ELF-1 (cell line): ENCODE measurements at regions not wholly inside any gene's neighbourhood (a gene's known extent, or its start where the extent isn't known, plus 50 kb on each side); places are given as distances from the start of the nearest gene placed in this dataset.

ENCODE experiments used
- DNase-seq: peaks from one replicate; pipeline ENCODE4 v3.0.0-alpha.2; 2016; ENCODE audit warnings: low read depth, low spot score

DNA sequence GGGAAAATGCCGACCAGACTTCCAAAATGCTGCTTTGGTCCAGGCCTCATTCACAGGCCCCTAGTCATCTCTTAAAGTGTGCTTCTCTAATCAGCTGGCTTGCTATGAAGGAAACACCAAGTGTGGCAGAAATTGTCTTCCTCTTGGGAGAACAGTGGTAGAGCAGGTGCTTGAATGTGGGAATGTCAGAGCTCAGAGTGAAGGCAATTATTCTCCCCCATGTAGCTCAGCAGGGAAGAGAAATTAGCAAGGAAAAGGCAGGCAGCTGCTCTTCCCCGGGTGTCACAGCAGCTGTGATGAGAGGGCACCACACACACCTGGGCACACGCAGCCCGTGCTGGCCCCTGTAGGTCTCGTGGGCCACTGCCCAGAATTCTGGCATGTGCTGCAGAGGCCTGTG lies 358.5 kb downstream of the WDR72 start:
- DNase-seq, result no peak

DNA sequence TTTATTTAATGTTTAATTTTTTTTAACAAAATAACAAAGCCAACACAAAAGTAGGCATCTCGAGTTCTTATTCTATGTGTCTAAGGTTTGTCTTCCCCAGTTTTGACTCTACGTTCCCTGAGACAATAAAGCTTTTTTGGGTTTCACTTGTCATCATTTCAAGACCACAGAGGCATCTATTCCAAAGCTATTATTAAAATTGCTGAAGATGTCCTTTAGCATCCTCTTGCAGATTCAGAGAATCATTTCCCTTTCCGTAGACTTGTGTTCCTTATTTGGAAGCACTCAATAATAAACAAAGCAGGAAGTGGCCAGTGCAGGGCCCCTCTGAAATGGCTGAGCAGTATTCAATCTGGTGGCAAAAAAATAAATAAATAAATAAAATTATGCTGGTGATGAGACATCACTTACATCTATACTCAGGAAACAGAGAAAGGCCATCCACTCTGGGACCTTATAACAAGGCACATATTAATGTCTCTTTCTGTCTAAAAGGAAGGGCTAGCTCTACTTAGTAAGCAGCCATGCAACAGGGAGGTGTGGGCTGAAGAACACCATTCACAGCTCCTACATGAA lies 362.3 kb downstream of the WDR72 start:
- DNase-seq, result no peak

DNA sequence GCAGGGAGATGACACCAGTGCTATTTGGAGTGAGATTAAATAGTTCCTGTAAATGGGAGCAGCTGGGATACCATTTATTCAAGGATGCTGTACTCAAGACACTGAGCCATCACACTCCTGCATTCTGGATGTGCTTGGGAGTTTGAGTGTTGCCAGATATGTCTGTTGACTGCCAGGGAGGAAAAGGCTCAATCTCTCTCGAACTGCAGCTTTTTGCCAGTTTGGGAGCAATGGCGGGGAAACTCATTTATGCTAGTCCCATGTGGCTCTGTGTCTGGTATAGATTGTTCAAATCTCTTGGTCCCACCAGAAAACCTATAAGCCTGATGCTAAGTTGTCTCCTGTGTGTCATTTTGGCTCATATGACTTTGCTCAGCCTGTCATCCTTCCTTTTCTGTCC lies 363.6 kb downstream of the WDR72 start:
- DNase-seq, result no peak

DNA sequence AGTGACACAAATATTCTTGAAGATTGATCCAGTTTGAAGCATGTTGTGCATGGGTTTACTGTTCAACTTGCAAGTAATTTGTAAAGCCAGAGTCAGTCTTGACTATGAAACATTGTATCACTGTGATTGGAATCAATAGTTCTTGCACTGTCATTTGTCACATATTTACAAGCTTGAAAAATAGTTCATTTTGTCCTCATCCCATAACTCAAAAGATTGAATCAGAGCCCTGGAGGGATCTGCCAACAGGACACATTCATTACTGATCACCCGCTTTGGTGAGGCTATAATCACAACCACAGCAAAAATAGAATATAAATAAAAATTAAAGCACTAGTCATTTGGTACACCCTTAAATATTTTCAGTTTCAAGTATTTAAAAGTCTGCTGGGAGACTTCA lies 368.9 kb downstream of the WDR72 start:
- no peak for DNase-seq

DNA sequence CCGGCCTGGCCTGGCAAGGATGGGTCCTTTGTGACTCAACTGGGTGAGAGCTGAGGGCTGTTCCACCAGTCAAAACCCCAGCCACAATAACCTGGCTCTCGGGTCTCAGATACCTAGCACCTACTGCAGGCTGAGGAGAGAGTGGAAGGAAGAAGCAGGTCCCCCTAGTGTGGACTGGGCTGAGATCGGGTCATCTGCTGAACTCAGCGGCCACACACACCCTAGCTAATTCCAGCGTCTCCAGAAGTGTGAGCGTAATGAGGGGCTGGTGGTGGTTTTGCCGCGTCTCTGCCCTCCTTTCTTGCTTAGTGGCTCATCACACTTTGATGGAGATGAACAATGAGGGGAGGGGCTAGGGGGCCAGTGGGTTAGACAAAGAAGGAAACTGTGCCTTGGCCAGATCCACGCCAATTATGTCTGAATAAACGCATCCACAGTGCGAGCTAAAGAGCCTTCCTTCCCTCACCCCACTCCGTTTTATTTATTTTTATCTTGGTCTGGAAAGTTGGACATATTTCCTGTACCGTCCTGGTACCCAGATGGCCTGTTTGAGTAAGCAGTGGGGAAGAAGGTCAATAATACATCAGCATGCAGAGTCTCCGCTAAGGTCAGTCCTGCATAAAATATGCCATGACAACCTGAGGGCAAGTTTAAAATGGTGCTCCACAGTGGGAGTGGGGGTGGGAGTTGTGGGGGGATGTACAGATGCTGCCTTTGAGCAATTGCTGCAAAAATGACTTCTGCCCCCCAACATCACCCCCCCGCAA lies 370.0 kb downstream of the WDR72 start:
- no peak for DNase-seq

DNA sequence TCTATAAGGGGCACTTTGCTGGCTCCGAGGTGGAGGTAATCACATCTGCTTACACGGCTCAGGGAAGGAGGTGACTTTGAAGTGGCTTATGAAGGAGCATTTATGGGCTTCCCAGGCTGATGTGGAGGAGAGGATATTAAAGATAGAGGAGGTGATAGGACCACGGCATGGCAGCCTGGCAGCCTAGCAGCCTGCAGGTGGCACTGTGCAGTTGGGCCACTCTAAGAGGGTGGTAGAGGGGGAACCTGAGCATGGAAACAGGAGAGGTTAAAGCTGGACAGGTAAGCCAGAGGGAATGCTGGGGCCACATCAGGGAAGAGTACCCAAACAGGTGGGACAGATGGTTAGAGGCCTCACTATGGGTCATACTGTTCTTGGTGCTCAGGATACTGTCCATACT lies 375.0 kb downstream of the WDR72 start:
- DNase-seq, result peak; percentile 14

DNA sequence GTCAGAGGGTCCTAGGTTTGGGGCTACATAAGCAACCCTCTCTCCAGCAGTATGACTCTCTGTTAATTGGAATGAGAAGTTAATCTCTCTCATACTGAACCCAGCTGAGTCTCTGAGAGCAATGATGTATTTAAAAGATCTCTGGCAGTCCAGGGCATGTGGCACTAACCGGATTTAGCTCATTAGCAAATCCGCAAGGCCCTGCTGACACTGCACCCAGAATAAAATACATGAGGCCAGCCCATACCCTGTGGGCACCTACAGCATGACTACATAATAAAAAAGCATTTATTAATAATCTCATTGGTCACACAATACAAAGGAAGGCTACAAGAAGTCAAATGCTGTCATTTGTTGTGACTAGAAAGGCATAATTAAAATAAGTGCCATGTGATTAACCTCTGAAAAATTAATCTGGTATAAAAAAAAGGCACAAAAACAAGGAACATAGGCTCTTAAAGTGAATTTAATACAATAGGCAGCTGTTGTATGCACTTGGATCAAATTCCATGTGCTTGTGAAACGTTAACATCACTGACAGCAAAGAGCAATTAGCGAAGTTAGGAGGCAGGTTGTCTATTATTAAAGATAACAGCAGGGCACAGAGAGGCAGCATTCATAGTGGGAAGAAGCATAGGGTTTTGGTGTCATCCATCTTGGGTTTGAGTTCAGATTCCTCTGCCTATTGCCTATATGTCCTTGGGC lies 381.2 kb downstream of the WDR72 start:
- DNase-seq, result no peak

DNA sequence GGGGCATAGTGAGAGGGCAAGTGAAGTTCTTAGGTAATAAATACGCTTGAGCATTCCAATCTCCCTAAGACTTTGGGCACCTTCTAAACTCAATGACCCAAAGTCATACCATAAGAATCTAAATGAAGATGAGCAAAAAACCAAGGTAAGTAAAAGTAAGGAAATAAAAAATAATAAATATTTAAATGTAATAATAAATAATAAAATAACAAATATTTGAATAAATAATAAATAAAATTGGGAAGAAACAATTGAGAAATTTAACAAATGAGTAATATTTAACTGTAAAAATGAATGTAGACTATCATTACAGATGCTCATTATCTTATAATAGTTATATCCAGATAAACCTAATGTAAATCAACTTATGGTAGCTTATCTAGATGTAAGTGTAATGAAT lies 391.7 kb downstream of the WDR72 start:
- no peak for DNase-seq

DNA sequence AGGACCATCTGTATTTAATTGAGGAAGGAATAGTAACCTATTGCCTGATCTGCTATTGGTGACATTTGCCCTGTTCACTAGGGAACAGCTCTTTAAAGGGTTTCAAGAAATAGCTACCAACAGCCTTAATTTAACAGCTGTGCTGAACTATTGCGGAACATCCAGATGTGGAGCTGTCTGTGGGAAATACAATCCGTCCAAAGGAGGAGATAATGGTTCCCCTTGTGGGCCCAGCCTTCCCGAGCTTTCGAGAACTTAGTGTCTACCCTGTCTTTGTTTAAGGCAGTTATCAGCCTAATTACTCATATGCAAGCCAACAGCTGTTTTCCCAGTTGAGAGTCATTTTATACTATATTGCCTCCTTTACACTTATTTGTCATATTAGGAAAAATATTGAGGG lies 398.6 kb downstream of the WDR72 start:
- no peak for DNase-seq

DNA sequence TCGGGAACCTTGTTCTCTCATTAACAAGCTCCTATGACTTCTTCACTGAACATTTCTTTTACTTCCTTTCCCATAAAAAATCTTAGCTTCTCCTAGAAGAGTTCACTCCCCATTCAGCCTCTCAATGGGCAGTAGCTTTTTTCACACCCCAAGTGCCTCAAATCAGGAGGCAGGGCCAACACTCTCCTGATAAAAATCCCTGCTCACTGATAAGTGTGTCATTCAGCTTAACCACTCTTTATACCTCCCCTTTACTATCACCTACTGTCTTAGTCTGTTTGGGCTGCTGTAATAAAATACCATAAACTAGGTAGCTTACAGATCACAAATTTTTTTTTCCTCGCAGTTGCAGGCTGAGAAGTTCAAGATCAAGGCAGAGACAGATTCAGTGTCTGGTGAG lies 400.4 kb downstream of the WDR72 start:
- no peak for DNase-seq

DNA sequence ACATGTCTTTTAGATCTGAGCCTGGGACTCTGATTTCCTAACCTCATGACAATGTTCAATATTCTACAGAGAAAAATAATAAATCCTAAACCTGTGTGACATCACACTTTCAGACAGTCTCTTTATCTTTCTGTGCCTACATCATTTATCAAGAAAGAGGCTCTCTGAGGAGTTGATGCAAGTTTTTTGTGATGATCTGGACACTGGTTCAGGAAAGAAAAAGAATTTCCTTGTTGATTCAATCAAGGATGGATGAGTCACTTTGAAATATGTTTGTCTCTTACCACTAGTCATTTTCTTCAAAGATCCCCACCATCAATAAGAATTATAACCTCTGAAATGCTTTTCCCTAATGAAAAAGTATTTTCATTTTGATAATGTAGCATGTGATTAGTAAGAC lies 404.6 kb downstream of the WDR72 start:
- DNase-seq, result no peak

DNA sequence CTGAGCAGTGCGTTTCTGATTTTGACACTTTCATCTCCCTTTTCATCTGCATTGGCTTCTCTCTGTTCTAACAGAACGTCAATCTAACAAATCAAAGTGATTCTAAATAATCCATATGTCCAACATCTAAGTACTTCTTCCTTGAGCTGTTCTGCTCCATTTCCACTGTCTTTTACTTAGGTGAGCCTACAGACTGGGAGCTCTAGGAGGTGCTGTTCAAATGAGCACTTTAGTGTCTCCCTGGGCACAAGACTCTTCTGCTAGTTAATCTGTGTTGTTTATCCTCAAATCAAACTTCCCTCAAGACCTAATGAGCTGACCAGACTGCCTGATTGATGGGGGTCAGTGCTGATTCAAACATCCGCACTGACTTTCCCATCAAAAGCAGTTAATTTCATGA lies 408.1 kb downstream of the WDR72 start:
- DNase-seq, result no peak

DNA sequence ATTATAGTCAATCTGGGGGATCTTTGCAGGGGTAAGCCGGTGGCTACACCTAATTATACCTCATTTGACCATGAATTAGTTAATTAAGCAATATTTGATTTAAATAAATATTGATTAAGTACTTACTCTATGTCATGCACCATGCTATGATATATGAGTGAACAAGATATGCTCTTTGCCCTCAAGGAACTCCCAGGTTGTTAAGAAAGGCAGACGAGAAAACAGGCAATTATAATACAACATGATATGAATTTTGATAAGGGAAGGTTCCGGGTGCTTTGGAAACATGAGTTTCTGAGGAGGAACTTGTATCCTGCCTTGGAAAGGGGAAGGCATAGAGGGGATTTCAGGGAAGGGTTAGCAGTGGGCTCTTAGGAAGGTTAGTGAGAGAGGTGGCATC lies 412.9 kb downstream of the WDR72 start:
- no peak for DNase-seq

DNA sequence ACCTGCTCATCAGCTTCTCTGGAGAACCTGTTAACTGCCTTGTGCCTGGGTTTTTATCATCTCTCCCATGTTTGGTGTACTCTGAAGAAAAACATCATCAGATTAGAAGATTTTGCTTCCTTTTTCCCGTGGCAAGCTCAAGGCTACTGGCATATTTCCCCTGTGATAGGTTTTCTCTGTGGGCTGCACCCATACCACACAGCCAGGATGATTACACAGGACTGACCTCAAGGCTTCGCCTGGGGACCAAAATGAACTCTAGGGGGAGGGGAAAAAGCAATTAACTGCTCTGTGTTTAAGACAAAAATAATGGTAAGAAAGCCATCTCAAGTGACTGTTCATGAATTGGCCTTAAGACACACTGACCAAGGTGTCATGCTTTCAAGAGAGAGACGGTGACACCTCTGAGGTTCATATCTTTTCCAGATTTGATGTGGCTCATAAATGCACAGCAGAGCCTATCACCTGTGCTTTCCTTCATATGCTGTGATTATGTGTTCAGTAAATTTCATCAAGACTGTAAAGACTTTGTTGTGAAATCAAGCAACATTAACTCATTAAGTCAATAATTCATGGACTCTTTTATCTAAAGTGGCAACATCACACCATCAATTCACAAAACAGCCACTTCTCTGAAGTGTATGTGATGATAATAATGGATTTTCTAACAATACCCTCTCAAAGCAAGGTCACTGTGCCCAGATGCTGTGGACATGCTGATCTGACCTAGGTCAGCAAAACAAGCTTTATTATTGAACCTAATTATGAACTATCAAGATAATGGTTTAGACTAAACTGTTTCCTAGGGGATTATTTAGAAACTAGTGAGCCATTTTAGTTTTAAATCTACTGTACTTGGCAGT lies 427.9 kb downstream of the WDR72 start:
- no peak for DNase-seq

DNA sequence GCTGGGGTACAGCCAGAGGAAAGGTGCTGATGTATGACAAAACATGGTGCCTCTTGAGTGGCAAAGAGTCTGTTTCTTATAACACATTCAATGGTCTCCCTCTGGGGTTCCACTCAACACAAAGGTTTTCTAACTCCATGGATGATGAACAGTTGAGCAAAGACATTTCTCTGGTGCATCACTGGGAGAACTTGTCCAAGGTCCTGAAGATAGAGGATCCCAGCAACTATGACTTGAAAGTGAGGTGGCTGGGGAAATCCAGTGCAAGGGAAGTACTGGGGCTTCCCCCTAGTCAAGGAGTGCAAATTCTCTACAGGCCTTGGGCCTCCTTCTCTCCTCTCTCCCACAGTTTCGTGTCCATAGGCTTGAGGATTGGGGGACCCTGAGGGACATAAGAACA lies 431.1 kb downstream of the WDR72 start:
- DNase-seq, result no peak

DNA sequence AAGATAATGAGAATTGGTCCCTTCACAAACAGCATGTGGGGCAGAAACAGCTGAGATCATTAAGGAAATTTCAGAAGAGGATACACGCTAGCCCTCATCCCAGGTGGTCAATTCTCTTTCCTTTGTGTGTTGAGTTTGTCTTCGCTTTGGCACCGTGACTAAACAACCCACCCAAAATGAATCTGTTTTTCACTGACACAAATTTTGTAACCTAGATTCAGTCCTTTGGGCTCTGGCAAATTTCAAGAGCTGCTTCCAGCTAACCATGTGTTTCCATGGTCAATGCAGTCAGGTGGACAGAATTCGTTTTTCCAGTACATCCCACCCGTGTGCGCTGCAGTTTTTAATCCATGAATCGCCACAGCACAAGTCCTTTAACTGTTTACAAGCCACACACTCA lies 435.4 kb downstream of the WDR72 start:
- no peak for DNase-seq

DNA sequence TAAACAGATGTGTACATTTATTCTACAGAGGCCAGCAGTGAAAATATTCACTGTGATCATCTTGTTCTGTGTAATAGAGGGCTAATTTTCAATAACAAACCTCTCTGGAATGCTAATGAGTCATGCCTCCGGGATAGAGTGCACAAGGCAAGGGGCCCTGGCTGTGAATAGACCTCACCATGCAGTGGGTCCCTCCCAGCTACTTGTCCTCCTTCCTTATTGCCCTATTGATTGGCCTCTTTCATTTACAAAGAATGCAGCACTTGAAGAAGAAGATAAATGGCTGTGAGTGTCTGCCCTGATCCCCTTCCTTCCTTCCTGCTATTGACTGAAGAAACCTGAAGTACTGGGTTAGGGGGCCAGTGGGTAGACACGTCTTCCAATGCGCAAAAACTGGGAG lies 436.3 kb downstream of the WDR72 start:
- peak; percentile 2 for DNase-seq

DNA sequence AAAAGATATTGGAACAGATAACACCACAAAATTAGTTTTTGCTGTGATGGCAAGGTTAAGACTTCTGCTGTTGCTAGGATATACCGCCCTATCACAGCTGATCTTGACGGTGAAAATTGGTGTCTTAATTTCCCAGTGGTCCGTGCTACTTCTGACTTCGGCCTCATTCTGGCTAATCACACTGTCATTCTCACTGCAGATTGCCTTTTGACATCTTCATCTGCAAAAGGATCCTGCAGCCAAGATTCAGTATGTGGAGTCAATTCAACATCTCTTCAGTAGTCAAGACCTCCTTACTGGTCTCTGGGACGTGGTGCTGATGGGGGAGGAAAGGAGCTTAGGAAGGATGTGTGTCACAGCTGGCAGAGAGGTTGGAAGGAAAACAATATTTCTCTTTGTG lies 438.6 kb downstream of the WDR72 start:
- no peak for DNase-seq

DNA sequence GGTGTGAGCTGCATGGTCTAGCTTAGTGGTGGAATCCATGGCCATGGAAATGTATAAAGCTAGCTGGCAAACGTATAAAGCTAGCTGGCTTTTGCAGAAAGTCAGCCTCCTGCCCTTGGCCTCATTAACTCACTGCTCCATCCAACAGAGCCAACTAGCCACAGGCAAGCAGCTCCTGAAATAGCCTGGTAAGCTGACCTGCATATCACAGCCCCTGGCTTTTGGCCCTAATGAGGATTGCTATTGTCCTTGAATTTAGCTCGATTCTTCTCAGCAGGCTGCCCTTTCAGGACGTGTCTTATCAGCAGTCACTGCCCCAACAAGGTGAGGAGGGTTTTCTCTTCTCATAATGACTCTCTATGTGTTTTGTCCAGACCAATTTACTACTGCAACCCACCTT lies 446.8 kb downstream of the WDR72 start:
- peak; percentile 2 for DNase-seq

DNA sequence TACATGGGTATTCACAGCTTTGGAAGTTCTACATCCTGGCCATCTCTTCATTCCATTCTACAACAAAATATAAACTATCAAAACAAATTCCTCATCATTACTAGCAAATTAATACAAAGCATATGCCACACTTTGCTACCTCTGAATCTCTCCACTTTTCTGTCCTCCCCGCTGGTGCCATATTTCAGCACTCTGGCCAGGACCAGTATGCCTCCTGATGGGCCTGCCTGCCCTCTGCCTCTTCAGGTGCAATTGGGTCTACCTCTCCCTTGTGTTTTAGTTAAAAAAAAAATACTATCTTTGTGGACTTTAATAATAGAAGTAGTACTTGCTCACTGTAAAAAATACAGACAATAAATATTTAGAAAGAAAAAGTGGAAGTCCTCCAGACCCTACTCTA lies 448.8 kb downstream of the WDR72 start:
- no peak for DNase-seq

DNA sequence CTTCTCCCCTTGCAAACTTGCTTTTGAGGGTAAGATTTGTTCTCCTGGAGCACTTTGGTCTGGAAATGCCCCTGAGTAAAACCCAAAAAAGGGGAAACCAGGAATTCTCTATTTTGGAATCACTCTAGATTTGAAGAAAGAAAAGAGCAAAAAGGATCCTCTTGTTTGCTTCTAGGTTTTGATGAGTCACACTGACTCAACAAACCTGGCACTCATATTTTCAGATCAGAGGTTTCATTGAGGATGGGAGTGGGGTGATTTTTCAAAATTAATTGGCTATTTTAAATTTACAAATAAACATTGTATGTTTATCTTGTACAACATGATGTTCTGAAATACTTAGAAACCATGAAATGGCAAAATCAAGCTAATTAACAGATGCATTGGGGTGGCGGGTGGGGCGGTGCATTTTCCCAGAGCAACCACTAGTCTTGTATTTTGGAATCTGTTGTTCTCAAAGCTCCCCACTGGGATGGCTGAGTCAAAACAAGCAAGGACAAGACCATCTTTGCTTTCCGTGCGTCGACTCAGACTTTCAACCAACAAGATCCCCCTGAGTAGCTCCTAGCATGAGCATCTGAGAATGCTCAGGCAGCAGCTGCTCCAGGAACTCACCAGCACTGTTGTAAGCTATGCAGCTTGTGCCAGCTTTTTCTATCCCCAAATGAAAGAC lies 451.4 kb downstream of the WDR72 start:
- no peak for DNase-seq

DNA sequence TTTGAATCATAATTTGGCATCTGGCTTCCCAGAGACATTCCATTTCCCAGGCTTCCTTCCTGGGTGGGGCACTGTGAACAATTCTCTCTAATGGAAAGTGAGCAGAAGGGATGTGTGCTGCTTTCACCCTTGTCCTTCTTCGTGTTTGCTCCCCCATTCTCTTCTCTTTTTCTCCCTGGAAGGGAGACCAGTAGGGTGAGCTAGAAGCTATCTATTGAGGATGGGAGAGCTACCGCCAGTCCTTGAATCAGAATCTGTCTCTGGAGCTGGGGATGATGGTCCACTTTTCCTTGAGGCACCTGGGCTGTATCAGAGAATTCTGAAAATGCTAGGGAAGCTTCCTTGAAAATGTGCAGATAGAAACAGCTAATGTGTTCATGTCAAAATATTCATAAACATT lies 453.9 kb downstream of the WDR72 start:
- no peak for DNase-seq
